Lung (tissue), 11 donors: ENCODE measurements at regions not wholly inside any gene's neighbourhood (a gene's known extent, or its start where the extent isn't known, plus 50 kb on each side); places are given as distances from the start of the nearest gene placed in this dataset.

Source experiments
- ATAC-seq: fragments of 200-7000 bp; cut with Tn5 transposase; one replicate; pipeline ENCODE4 v1.9.1; 2020; ENCODE audit warnings: moderate number of reproducible peaks; ENCODE audit not compliant: insufficient read depth, low FRiP score
- DNase-seq, 3 donors: peaks; one replicate each; pipeline ENCODE4 v3.0.0-alpha.2; 2013 to 2017
- H3K27ac ChIP-seq, 2 donors: one replicate each; pipeline ENCODE4 v1.5.1; 2013; ENCODE audit warnings: mild to moderate bottlenecking in 2 of 2, moderate library complexity in 2 of 2, control low read depth in 1 of 2, inconsistent platforms in 1 of 2, low read depth in 1 of 2, low read length in 1 of 2
- H3K27me3 ChIP-seq, 3 donors: one replicate each; pipeline ENCODE4 v1.5.1; 2013; ENCODE audit warnings: low read length in 2 of 3; ENCODE audit not compliant: control insufficient read depth in 3 of 3, insufficient read depth in 3 of 3
- H3K36me3 ChIP-seq, 4 donors: one replicate each; pipeline ENCODE4 v1.5.1; 2013; ENCODE audit warnings: low read length in 4 of 4, mild to moderate bottlenecking in 1 of 4, moderate library complexity in 1 of 4; ENCODE audit not compliant: control insufficient read depth in 4 of 4, insufficient read depth in 4 of 4
- H3K4me1 ChIP-seq, 5 donors: one replicate each; pipeline ENCODE4 v1.5.1; 2013; ENCODE audit warnings: low read length in 5 of 5, mild to moderate bottlenecking in 2 of 5, moderate library complexity in 1 of 5; ENCODE audit not compliant: control insufficient read depth in 5 of 5, insufficient read depth in 5 of 5
- H3K4me3 ChIP-seq: one replicate; pipeline ENCODE4 v1.5.1; 2013; ENCODE audit warnings: mild to moderate bottlenecking, control low read depth, moderate library complexity
- H3K9ac ChIP-seq, 2 donors: one replicate each; pipeline ENCODE4 v1.5.1; 2013; ENCODE audit warnings: low read length in 2 of 2, control low read depth in 1 of 2; ENCODE audit not compliant: insufficient read depth in 1 of 2
- H3K9me3 ChIP-seq, 4 donors: one replicate each; pipeline ENCODE4 v1.5.1; 2013; ENCODE audit warnings: low read length in 3 of 4, mild to moderate bottlenecking in 1 of 4, moderate library complexity in 1 of 4; ENCODE audit not compliant: control insufficient read depth in 4 of 4, insufficient read depth in 3 of 4
- WGBS, 2 donors: extraction: QIAGEN DNeasy Blood & Tissue Kit; methylation state at CpG; one replicate each; pipeline ENCODE4 v1.1.7; 2013; 5-methylcytosine and 5-hydroxymethylcytosine counted together
- TF ChIP-seq, protein P1 (sequence below): IDR thresholded peaks from 2 replicates; pipeline ENCODE4 v1.5.1; 2012; ENCODE audit warnings: mild to moderate bottlenecking; ENCODE audit errors: control extremely low read depth, extremely low read depth
- donor health status: control.
- donor health status: control.
- donor health status: Bipolar disorder and iron deficiency.
- donor health status: healthy.
- donor health status: DM: yes; HTN: yes; CAD: no.

DNA sequence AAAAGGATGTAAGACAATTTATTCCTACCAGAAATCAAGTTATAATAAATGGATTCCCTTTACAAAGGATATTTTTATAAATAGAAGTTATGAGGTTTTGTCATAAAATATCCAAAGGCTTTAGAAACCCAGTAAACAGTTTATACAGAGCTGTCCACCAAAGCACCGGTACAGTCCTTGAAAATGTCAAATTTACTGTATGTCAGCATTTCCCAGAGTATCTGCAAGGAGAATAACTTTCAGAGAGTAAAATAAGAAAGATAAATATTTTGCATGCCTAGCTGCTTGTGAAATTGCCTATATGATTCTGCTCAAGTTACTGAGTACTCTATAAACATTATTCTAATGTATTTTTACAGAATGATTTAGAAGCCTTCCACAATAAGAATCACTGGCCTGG is 923.3 kb upstream of the DDX18 start:
- Histone ChIP-seq H3K4me3 (no peak overlapping the region), H3K9ac (no peak overlapping the region), H3K9me3 (peaks cover 0 to 9% (median 4%) of the 10 kb centered on the region in 4 donors), H3K4me1 (no peaks in the 10 kb centered on the region), H3K27ac (no peak overlapping the region), H3K27me3 (no peaks in the 10 kb centered on the region), H3K36me3 (no peaks in the 10 kb centered on the region)
- ATAC-seq (no peak), DNase-seq (no peak)
- TF ChIP-seq, protein P1, sequence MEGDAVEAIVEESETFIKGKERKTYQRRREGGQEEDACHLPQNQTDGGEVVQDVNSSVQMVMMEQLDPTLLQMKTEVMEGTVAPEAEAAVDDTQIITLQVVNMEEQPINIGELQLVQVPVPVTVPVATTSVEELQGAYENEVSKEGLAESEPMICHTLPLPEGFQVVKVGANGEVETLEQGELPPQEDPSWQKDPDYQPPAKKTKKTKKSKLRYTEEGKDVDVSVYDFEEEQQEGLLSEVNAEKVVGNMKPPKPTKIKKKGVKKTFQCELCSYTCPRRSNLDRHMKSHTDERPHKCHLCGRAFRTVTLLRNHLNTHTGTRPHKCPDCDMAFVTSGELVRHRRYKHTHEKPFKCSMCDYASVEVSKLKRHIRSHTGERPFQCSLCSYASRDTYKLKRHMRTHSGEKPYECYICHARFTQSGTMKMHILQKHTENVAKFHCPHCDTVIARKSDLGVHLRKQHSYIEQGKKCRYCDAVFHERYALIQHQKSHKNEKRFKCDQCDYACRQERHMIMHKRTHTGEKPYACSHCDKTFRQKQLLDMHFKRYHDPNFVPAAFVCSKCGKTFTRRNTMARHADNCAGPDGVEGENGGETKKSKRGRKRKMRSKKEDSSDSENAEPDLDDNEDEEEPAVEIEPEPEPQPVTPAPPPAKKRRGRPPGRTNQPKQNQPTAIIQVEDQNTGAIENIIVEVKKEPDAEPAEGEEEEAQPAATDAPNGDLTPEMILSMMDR: no peak
- WGBS, 2 donors: 73 to 75% methylated on average over 1 of the region's 1 CpG

DNA sequence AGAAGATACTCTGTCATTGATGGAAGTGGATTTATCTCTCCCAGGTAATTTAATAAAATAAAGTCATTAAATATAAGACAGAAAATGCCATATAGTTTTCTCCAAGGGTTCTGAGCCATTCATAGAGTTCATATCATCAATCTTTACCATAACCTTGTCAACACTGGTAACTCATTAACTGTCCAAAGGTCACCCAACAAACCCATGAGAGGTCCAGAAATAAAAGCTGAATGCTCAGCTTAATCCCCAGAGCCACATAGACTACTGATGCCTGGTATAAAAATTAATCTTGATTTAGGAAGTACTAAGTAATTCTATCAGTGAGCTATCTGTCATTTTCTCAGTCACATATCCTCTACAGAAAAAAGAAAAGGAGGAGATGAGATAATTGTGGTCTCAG is 903.0 kb upstream of the DDX18 start:
- ATAC-seq (no peak), DNase-seq (no peak)
- Histone ChIP-seq H3K4me1 (no peaks in the 10 kb centered on the region), H3K4me3 (no peak overlapping the region), H3K9ac (no peak overlapping the region), H3K36me3 (no peaks in the 10 kb centered on the region), H3K27me3 (no peaks in the 10 kb centered on the region), H3K9me3 (no peaks in the 10 kb centered on the region), H3K27ac (no peak overlapping the region)
- TF ChIP-seq, protein P1: no peak

DNA sequence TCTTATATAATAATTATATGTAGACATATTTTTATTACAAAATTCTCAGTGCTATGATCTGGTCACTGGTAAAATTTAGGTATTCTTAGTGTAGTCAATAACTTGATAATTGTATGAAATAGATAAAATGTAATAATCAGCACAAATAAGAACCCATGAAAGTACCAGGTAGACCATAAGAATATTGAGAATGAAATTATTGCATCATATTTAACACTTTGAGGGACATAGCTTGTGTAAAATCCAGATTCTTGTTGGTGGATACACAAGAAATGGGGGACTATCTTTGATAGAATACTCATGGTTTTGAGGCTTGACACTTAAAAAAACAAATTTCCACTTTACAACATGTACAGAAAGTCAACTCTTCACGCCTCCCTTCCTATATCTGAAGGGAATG is 898.8 kb upstream of the DDX18 start:
- TF ChIP-seq, protein P1: no peak
- Histone ChIP-seq H3K4me3 (no peak overlapping the region), H3K9me3 (no peaks in the 10 kb centered on the region), H3K27ac (no peak overlapping the region), H3K9ac (no peak overlapping the region), H3K27me3 (no peaks in the 10 kb centered on the region), H3K4me1 (no peaks in the 10 kb centered on the region), H3K36me3 (no peaks in the 10 kb centered on the region)
- DNase-seq (no peak), ATAC-seq (no peak)
- 73 to 80% methylated on average over 1 of the region's 1 CpG for WGBS, 2 donors

DNA sequence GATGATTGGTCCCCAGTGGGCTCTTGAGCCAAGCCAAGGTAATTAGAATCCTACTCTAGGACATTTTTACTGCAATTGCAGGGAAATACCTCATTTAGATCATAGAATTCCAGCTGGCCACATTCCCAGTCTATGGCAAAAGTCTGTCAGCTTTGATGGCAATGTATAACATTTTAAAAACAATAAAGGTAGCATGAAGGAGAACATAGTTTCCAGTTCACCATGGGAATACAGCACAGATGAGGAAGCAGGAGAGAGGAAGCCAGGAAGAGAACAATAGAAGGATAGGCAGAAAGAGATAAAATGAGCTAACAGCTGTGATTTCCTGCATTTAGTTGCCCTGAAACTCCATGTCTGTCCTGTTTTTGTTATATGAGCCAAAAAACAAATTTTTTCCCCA is 897.3 kb upstream of the DDX18 start:
- Histone ChIP-seq H3K4me1 (no peaks in the 10 kb centered on the region), H3K4me3 (no peak overlapping the region), H3K27me3 (no peaks in the 10 kb centered on the region), H3K36me3 (no peaks in the 10 kb centered on the region), H3K9me3 (no peaks in the 10 kb centered on the region), H3K9ac (no peak overlapping the region), H3K27ac (no peak overlapping the region)
- TF ChIP-seq, protein P1: no peak
- DNase-seq (peak in 2 of 3 donors; percentile 14 to 19), ATAC-seq (no peak)
